ENCODE measurements at regions not wholly inside any gene's neighbourhood (a gene's known extent, or its start where the extent isn't known, plus 50 kb on each side); places are given as distances from the start of the nearest gene placed in this dataset.

DNA sequence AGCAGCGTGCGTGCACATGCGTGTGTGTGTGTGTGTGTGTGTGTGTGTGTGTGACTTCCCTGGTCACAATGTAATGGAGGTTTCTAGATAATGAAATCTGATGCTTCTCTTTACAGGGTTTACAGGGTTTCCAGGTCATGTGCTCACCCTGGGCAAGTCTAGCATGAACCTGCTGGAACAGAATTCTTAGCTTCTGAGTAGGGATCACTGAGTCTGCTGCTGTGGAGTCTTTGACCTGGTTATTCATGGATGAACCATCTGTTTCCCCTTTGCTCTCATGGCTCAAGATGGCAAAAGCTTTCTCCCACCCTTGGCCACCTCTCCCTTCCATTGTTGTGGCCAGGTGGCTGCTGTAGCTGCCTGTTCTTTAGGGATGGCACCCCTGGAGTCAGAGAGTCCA, 111.6 kb upstream of the SHB start:
- intact Hi-C loops (cut with DNase I, micrococcal nuclease): no loop called here
- no peak for DNase-seq
- H3K4me1 ChIP-seq (ENCODE audit: low read depth): no peaks in the 10 kb centered on the region
- ATAC-seq: no peak
- H3K9me3 ChIP-seq: no peaks in the 10 kb centered on the region
- TF ChIP-seq, protein P1, sequence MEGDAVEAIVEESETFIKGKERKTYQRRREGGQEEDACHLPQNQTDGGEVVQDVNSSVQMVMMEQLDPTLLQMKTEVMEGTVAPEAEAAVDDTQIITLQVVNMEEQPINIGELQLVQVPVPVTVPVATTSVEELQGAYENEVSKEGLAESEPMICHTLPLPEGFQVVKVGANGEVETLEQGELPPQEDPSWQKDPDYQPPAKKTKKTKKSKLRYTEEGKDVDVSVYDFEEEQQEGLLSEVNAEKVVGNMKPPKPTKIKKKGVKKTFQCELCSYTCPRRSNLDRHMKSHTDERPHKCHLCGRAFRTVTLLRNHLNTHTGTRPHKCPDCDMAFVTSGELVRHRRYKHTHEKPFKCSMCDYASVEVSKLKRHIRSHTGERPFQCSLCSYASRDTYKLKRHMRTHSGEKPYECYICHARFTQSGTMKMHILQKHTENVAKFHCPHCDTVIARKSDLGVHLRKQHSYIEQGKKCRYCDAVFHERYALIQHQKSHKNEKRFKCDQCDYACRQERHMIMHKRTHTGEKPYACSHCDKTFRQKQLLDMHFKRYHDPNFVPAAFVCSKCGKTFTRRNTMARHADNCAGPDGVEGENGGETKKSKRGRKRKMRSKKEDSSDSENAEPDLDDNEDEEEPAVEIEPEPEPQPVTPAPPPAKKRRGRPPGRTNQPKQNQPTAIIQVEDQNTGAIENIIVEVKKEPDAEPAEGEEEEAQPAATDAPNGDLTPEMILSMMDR (IDR thresholded peaks at IDR 0.05): no peak
- no peaks in the 10 kb centered on the region for H3K36me3 ChIP-seq (ENCODE audit: low read depth)
- H3K4me3 ChIP-seq: no peak overlapping the region

DNA sequence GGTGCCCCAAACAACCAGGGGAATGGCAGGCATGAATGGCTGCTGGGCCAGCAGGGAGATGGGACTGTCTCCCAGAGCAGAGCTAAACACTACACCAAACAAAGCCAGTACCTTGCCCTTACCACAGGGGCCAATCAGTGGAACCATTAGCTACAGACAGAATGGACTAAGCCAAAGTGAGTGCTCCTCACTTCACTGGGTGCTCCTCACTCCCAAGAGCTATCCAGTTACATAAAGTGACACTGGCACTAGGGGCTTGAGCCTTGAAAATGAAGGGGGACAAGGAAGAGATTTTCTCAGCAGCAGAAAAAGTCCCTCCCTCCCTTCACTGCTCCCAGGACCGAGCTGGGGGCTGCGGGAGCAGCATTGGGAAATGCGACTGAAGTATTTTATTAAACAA, 110.9 kb upstream of the SHB start:
- Histone ChIP-seq H3K9me3 (no peaks in the 10 kb centered on the region), H3K4me3 (no peak overlapping the region), H3K4me1 (ENCODE audit: low read depth) (no peaks in the 10 kb centered on the region), H3K36me3 (ENCODE audit: low read depth) (no peaks in the 10 kb centered on the region)
- TF ChIP-seq, protein P1 (IDR thresholded peaks at IDR 0.05): no peak
- intact Hi-C loops (cut with DNase I, micrococcal nuclease): loop anchor here in 1 of 2 donors (10.0 kb wide), 1 partner anchor 55 kb away; no protein-coding TSS in a partner anchor
- ATAC-seq (no peak), DNase-seq (no peak)

DNA sequence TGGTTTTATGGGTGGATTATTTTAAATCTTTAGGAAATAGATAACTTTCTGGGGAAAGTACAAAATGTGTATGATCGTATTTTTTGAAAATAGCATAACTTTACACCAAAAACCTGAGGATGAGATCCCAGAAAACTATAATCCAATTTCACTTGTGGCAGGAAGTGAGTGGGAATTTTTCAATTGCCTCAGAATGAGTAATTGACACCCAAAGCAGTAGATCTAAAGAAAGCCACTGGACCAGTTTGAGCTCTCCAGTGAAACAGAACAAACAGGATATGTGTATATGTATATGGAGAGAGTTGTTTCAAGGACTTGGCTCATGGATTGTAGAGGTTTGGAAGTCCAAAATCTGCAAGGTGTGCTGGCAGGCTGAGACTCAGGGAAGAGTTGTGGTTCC, 109.2 kb upstream of the SHB start:
- Histone ChIP-seq H3K4me3 (no peak overlapping the region), H3K9me3 (no peaks in the 10 kb centered on the region), H3K36me3 (ENCODE audit: low read depth) (no peaks in the 10 kb centered on the region), H3K4me1 (ENCODE audit: low read depth) (no peaks in the 10 kb centered on the region)
- TF ChIP-seq, protein P1 (IDR thresholded peaks at IDR 0.05): no peak
- intact Hi-C loops (cut with DNase I, micrococcal nuclease): loop anchor here in 1 of 2 donors (10.0 kb wide), 1 partner anchor 57 kb away; no protein-coding TSS in a partner anchor
- DNase-seq (no peak), ATAC-seq (no peak)

DNA sequence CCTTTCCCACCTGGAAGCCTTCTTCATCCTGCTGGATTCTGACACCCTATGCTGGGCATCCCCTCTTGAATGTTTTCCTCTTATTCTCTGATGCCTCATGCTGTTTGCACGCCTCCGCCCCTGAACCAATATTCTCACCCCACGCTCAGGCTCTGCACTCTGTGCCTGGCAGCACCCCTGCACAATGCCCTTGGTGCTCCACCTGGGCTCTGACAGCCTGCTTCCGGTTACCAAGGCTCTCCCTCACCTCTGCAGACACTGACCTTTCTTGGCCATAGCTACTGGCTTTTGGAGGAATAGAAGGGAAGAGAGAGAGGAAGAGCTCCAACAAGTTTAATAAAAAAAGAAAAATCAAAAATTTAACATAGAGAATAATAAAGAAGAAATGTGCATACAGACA, 108.7 kb upstream of the SHB start:
- Histone ChIP-seq H3K4me1 (ENCODE audit: low read depth) (no peaks in the 10 kb centered on the region), H3K36me3 (ENCODE audit: low read depth) (no peaks in the 10 kb centered on the region), H3K4me3 (no peak overlapping the region), H3K9me3 (no peaks in the 10 kb centered on the region)
- intact Hi-C loops (cut with DNase I, micrococcal nuclease): loop anchor here in 1 of 2 donors (10.0 kb wide), 1 partner anchor 57 kb away; no protein-coding TSS in a partner anchor
- TF ChIP-seq, protein P1 (IDR thresholded peaks at IDR 0.05): no peak
- DNase-seq (no peak), ATAC-seq (no peak)

DNA sequence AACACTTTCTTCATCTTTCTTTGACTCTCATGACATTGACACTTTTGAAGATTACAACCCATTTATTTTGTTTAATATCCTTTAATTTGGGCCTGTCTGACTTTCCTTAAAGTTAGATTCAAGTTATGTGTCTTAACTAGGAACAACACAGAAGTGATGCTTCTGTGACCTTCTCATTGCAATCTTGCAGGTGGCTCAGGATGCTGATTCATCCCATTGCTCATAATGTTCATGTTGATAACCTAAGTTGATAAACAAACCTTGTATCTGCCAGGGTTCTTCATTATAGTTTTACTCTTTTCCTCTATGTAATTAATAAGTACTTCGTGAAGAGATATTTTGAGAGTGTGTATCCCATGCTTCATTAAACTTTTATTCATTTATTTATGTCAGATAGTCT, 107.2 kb upstream of the SHB start:
- DNase-seq (no peak), ATAC-seq (no peak)
- Histone ChIP-seq H3K36me3 (ENCODE audit: low read depth) (no peaks in the 10 kb centered on the region), H3K9me3 (no peaks in the 10 kb centered on the region), H3K4me1 (ENCODE audit: low read depth) (no peaks in the 10 kb centered on the region), H3K4me3 (no peak overlapping the region)
- intact Hi-C loops (cut with DNase I, micrococcal nuclease): loop anchor here in 1 of 2 donors (10.0 kb wide), 1 partner anchor 59 kb away; no protein-coding TSS in a partner anchor
- TF ChIP-seq, protein P1 (IDR thresholded peaks at IDR 0.05): no peak

DNA sequence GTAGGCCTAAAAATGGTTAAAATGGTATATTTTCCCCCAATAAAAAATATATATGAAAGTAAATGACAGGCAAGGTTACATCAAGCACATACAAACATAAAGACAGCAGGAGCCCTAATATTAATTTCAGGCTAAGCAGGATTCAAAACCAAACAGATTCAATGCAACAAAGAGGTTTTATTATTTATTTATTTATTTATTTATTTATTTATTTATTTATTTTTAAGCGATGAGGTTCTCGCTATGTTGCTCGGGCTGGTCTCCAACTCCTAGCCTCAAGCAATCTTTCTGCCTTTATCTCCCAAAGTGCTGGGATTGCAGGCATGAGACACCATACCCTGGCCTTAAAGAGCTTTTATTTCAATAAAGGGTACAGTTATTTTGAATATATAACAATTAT, 106.4 kb upstream of the SHB start:
- TF ChIP-seq, protein P1 (IDR thresholded peaks at IDR 0.05): no peak
- H3K4me3 ChIP-seq: no peak overlapping the region
- DNase-seq (no peak), ATAC-seq (no peak)
- H3K4me1 ChIP-seq (ENCODE audit: low read depth): no peaks in the 10 kb centered on the region
- H3K9me3 ChIP-seq: peaks cover 7% of the 10 kb centered on the region
- intact Hi-C loops (cut with DNase I, micrococcal nuclease): loop anchor here in 1 of 2 donors (10.0 kb wide), 1 partner anchor 59 kb away; no protein-coding TSS in a partner anchor
- no peaks in the 10 kb centered on the region for H3K36me3 ChIP-seq (ENCODE audit: low read depth)

All from mucosa of descending colon (tissue), 3 donors.